Neural progenitor cell (in vitro differentiated cells): ENCODE measurements at regions not wholly inside any gene's neighbourhood (a gene's known extent, or its start where the extent isn't known, plus 50 kb on each side); places are given as distances from the start of the nearest gene placed in this dataset.

Source experiments
- DNase-seq: peaks from one replicate; pipeline ENCODE4 v3.0.0-alpha.2; 2016; ENCODE audit warnings: low spot score
- H2AFZ ChIP-seq: fragments of 200-600 bp; sonication (generic); replicated peaks from 2 replicates; pipeline ENCODE4 v1.6.1; 2016; ENCODE audit warnings: antibody characterized with exemption
- H3F3A ChIP-seq: fragments of 200-600 bp; sonication (generic); 2 replicates; pipeline ENCODE4 v1.6.1; 2016; ENCODE audit warnings: antibody characterized with exemption, low read depth
- H3K27ac ChIP-seq: fragments of 200-600 bp; sonication (generic); 2 replicates; pipeline ENCODE4 v1.5.1; 2016; ENCODE audit warnings: mild to moderate bottlenecking
- H3K27me3 ChIP-seq: fragments of 200-600 bp; sonication (generic); 2 replicates; pipeline ENCODE4 v1.6.1; 2016; ENCODE audit warnings: mild to moderate bottlenecking, moderate library complexity
- H3K36me3 ChIP-seq: fragments of 200-600 bp; sonication (generic); 2 replicates; pipeline ENCODE4 v1.5.1; 2016
- H3K4me1 ChIP-seq: fragments of 200-600 bp; sonication (generic); 2 replicates; pipeline ENCODE4 v1.6.1; 2016; ENCODE audit warnings: mixed run types
- H3K4me2 ChIP-seq: fragments of 200-600 bp; sonication (generic); 2 replicates; pipeline ENCODE4 v1.6.1; 2016
- H3K4me3 ChIP-seq: fragments of 200-600 bp; sonication (generic); 2 replicates; pipeline ENCODE4 v1.5.1; 2016
- H3K79me2 ChIP-seq: fragments of 200-600 bp; sonication (generic); 2 replicates; pipeline ENCODE4 v1.6.1; 2016; ENCODE audit warnings: low read depth
- H3K9ac ChIP-seq: fragments of 200-600 bp; sonication (generic); 2 replicates; pipeline ENCODE4 v1.6.1; 2016
- H3K9me3 ChIP-seq: fragments of 200-600 bp; sonication (generic); 2 replicates; pipeline ENCODE4 v1.5.1; 2016; ENCODE audit warnings: low read depth
- H4K20me1 ChIP-seq: fragments of 200-600 bp; sonication (generic); 2 replicates; pipeline ENCODE4 v1.6.1; 2016; ENCODE audit warnings: low read depth
- H3K27ac Mint-ChIP-seq: 3 replicates; pipeline ENCODE4 v1.8.0; 2021; ENCODE audit warnings: mixed read lengths
- H3K27me3 Mint-ChIP-seq: 2 replicates; pipeline ENCODE4 v1.8.0; 2022; ENCODE audit warnings: low read depth, mild to moderate bottlenecking, inconsistent platforms, moderate library complexity, mixed read lengths; ENCODE audit not compliant: insufficient read depth
- H3K36me3 Mint-ChIP-seq: 3 replicates; pipeline ENCODE4 v1.8.0; 2021; ENCODE audit warnings: mixed read lengths
- H3K4me1 Mint-ChIP-seq: 3 replicates; pipeline ENCODE4 v1.8.0; 2021; ENCODE audit warnings: mixed read lengths
- H3K4me3 Mint-ChIP-seq: 3 replicates; pipeline ENCODE4 v1.8.0; 2021; ENCODE audit warnings: mild to moderate bottlenecking, moderate library complexity, mixed read lengths
- H3K9me3 Mint-ChIP-seq: 3 replicates; pipeline ENCODE4 v1.8.0; 2020; ENCODE audit warnings: mixed read lengths
- CTCF ChIP-seq: fragments of 200-600 bp; sonication (generic); IDR thresholded peaks from 2 replicates; pipeline ENCODE4 v1.5.1; 2017; ENCODE audit warnings: antibody characterized with exemption, mild to moderate bottlenecking
- EZH2 ChIP-seq: fragments of 200-600 bp; sonication (generic); IDR thresholded peaks from 2 replicates; pipeline ENCODE4 v1.6.1; 2017; ENCODE audit warnings: antibody characterized with exemption, mild to moderate bottlenecking, moderate library complexity
- EZH2phosphoT487 ChIP-seq: fragments of 200-600 bp; sonication (generic); IDR thresholded peaks from 2 replicates; pipeline ENCODE4 v1.6.1; 2017; ENCODE audit warnings: antibody characterized with exemption

DNA sequence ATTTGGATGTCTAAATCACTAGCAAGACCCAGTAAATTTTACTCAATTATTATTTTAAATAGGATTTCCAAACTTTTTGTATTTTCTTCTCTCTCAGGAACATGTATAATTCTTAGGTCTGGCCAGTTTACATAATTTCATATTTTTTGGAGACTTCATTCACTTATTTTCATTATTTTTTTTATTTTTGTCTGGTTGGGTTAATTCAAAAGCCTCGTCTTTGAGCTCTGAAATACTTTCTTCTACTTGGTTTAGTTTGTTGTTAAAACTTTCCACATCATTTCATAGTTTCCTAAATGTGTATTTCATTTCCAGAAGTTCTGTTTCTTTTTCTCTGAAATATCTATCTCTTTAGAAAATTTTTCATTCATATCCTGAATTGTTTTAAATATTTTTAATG lies 322.9 kb upstream of the SPRY2 start:
- Histone ChIP-seq H3K9me3 (no peaks in the 10 kb centered on the region), H3K27ac (no peak overlapping the region), H3K4me2 (no peak overlapping the region), H3F3A (no peaks in the 10 kb centered on the region), H3K4me3 (no peak overlapping the region), H3K79me2 (no peaks in the 10 kb centered on the region), H3K9ac (no peak overlapping the region), H4K20me1 (no peaks in the 10 kb centered on the region), H3K4me1 (no peaks in the 10 kb centered on the region), H2AFZ (no peak overlapping the region), H3K27me3 (no peaks in the 10 kb centered on the region), H3K36me3 (no peaks in the 10 kb centered on the region)
- Mint-ChIP-seq H3K27ac (no peak overlapping the region), H3K36me3 (peaks cover 6% of the 10 kb centered on the region), H3K27me3 (no peaks in the 10 kb centered on the region), H3K4me1 (no peaks in the 10 kb centered on the region), H3K9me3 (peaks cover 28% of the 10 kb centered on the region), H3K4me3 (no peak overlapping the region)
- no peak for DNase-seq
- no peak for TF ChIP-seq EZH2
- TF ChIP-seq EZH2phosphoT487: no peak
- no peak for TF ChIP-seq CTCF

DNA sequence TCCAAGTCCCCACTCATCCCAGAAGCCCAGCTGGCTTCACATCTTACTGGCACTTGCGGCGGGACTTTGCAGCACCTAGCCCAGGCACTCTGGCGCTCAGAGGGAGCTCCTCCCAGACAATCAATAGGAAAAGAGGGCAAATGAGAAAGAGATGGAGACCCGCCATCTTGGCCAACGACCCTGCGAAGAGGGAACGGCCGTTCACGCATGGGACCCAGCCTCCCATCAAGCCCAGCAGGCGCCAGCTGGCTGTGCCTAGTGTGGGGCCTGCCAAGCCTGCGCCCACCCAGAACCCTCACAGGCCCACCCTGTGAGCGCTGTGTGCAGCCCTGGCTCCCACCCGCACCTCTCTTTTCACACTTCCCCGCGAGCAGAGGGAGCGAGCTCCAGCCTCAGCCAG lies 317.8 kb upstream of the SPRY2 start:
- Histone ChIP-seq H3K4me2 (no peak overlapping the region), H3F3A (no peaks in the 10 kb centered on the region), H3K4me1 (no peaks in the 10 kb centered on the region), H3K9me3 (no peaks in the 10 kb centered on the region), H3K27me3 (no peaks in the 10 kb centered on the region), H3K36me3 (no peaks in the 10 kb centered on the region), H2AFZ (no peak overlapping the region), H3K9ac (no peak overlapping the region), H3K79me2 (no peaks in the 10 kb centered on the region), H3K4me3 (no peak overlapping the region), H3K27ac (no peak overlapping the region), H4K20me1 (no peaks in the 10 kb centered on the region)
- Mint-ChIP-seq H3K9me3 (peaks cover 45% of the 10 kb centered on the region), H3K27ac (no peak overlapping the region), H3K4me1 (no peaks in the 10 kb centered on the region), H3K27me3 (no peaks in the 10 kb centered on the region), H3K4me3 (no peak overlapping the region), H3K36me3 (peaks cover 16% of the 10 kb centered on the region)
- TF ChIP-seq EZH2 (no peak), CTCF (no peak), EZH2phosphoT487 (no peak)
- DNase-seq: no peak

- no peaks in the 10 kb centered on the region for H3K9me3 ChIP-seq
- no peaks in the 10 kb centered on the region for H3K4me1 ChIP-seq
- no peak overlapping the region for H3K27ac Mint-ChIP-seq
- no peak overlapping the region for H2AFZ ChIP-seq
- H3K4me3 Mint-ChIP-seq: no peak overlapping the region
- H4K20me1 ChIP-seq: no peaks in the 10 kb centered on the region
- DNase-seq: no peak
- no peaks in the 10 kb centered on the region for H3K4me1 Mint-ChIP-seq
- no peaks in the 10 kb centered on the region for H3F3A ChIP-seq
- no peaks in the 10 kb centered on the region for H3K79me2 ChIP-seq
- H3K9me3 Mint-ChIP-seq: peaks cover 39% of the 10 kb centered on the region
- peaks cover 14% of the 10 kb centered on the region for H3K36me3 Mint-ChIP-seq
- TF ChIP-seq CTCF (no peak), EZH2phosphoT487 (no peak), EZH2 (no peak)
- no peak overlapping the region for H3K27ac ChIP-seq
- no peaks in the 10 kb centered on the region for H3K27me3 ChIP-seq
- H3K36me3 ChIP-seq: no peaks in the 10 kb centered on the region
- H3K9ac ChIP-seq: no peak overlapping the region
- H3K4me3 ChIP-seq: no peak overlapping the region
- H3K27me3 Mint-ChIP-seq: no peaks in the 10 kb centered on the region
- H3K4me2 ChIP-seq: no peak overlapping the region
Measured at GRCh38 chr13:80656512-80656904, 315.6 kb upstream of the SPRY2 start.
